ENCODE measurements at regions not wholly inside any gene's neighbourhood (a gene's known extent, or its start where the extent isn't known, plus 50 kb on each side); places are given as distances from the start of the nearest gene placed in this dataset.
A peak's percentile ranks its signal among the peaks of the same experiment; 100 is the strongest.
"Not testable (repeated sequence)": the region's sequence is repeated elsewhere in the genome, so short reads cannot be mapped to it uniquely, and the experiment has no call there.

GRCh38 chr12:38120438-38120837 is 196.1 kb upstream of the ALG10B start:
- Mint-ChIP-seq H3K9me3 (ENCODE audit: low read depth) (peaks cover 12% of the 10 kb centered on the region), H3K36me3 (ENCODE audit: low read depth) (no peaks in the 10 kb centered on the region), H3K27ac (no peak overlapping the region), H3K27me3 (peaks cover 5% of the 10 kb centered on the region), H3K4me1 (no peaks in the 10 kb centered on the region), H3K4me3 (no peak overlapping the region)
- intact Hi-C loops (cut with DNase I, micrococcal nuclease): no loop called here
- DNase-seq: no peak
- POLR2A ChIA-PET: no interaction called here
- CTCF ChIA-PET: no interaction called here
- ATAC-seq: no peak

- H3K27me3 Mint-ChIP-seq; H3K4me1 Mint-ChIP-seq; DNase-seq; ATAC-seq; H3K4me3 Mint-ChIP-seq; POLR2A ChIA-PET; intact Hi-C loops (cut with DNase I, micrococcal nuclease); H3K27ac Mint-ChIP-seq; H3K36me3 Mint-ChIP-seq (ENCODE audit: low read depth): not testable (repeated sequence)
- peaks cover 11% of the 10 kb centered on the region for H3K9me3 Mint-ChIP-seq (ENCODE audit: low read depth)
- CTCF ChIA-PET: interaction anchor here (0.6 kb wide), 1 partner anchor 843 kb away, joined by 3 read pairs; no protein-coding TSS in a partner anchor
Measured at GRCh38 chr12:38123028-38123427, 193.5 kb upstream of the ALG10B start.

GRCh38 chr12:38123566-38124246 is 192.9 kb upstream of the ALG10B start:
- ATAC-seq: no peak
- no peak overlapping the region for H3K4me3 Mint-ChIP-seq
- ChIA-PET CTCF (interaction anchor here (0.6 kb wide), 1 partner anchor 844 kb away, joined by 3 read pairs; no protein-coding TSS in a partner anchor), POLR2A (no interaction called here)
- DNase-seq: no peak
- H3K4me1 Mint-ChIP-seq: no peaks in the 10 kb centered on the region
- intact Hi-C loops (cut with DNase I, micrococcal nuclease): no loop called here
- H3K36me3 Mint-ChIP-seq (ENCODE audit: low read depth): no peaks in the 10 kb centered on the region
- no peak overlapping the region for H3K27ac Mint-ChIP-seq
- H3K9me3 Mint-ChIP-seq (ENCODE audit: low read depth): peaks cover 6% of the 10 kb centered on the region
- peaks cover 7% of the 10 kb centered on the region for H3K27me3 Mint-ChIP-seq

GRCh38 chr12:38124247-38125012 is 192.1 kb upstream of the ALG10B start:
- CTCF ChIA-PET: no interaction called here
- H3K4me3 Mint-ChIP-seq: no peak overlapping the region
- intact Hi-C loops (cut with DNase I, micrococcal nuclease): no loop called here
- ATAC-seq: no peak
- POLR2A ChIA-PET: no interaction called here
- no peaks in the 10 kb centered on the region for H3K36me3 Mint-ChIP-seq (ENCODE audit: low read depth)
- no peaks in the 10 kb centered on the region for H3K4me1 Mint-ChIP-seq
- no peak overlapping the region for H3K27ac Mint-ChIP-seq
- peaks cover 5% of the 10 kb centered on the region for H3K9me3 Mint-ChIP-seq (ENCODE audit: low read depth)
- H3K27me3 Mint-ChIP-seq: peaks cover 7% of the 10 kb centered on the region
- no peak for DNase-seq

GRCh38 chr12:38132139-38132538 is 184.4 kb upstream of the ALG10B start:
- ChIA-PET POLR2A (no interaction called here), CTCF (interaction anchor here (1.1 kb wide), 1 partner anchor 185 kb away, joined by 3 read pairs; the partner anchor contains the start of gene ALG10B)
- Mint-ChIP-seq H3K36me3 (ENCODE audit: low read depth) (no peaks in the 10 kb centered on the region), H3K4me3 (no peak overlapping the region), H3K9me3 (ENCODE audit: low read depth) (no peaks in the 10 kb centered on the region), H3K27ac (no peak overlapping the region), H3K27me3 (peaks cover 10% of the 10 kb centered on the region), H3K4me1 (no peaks in the 10 kb centered on the region)
- no peak for DNase-seq
- intact Hi-C loops (cut with DNase I, micrococcal nuclease): no loop called here
- ATAC-seq: no peak

GRCh38 chr12:38137287-38137686 is 179.3 kb upstream of the ALG10B start:
- H3K36me3 Mint-ChIP-seq (ENCODE audit: low read depth): no peaks in the 10 kb centered on the region
- no peaks in the 10 kb centered on the region for H3K9me3 Mint-ChIP-seq (ENCODE audit: low read depth)
- H3K27me3 Mint-ChIP-seq: peaks cover 12% of the 10 kb centered on the region
- POLR2A ChIA-PET: no interaction called here
- no peak for ATAC-seq
- no peak for DNase-seq
- H3K27ac Mint-ChIP-seq: no peak overlapping the region
- intact Hi-C loops (cut with DNase I, micrococcal nuclease): loop anchor here in 1 of 2 experiments (5.0 kb wide), 3 partner anchors 465 to 1135 kb away; no protein-coding TSS in a partner anchor
- no peak overlapping the region for H3K4me3 Mint-ChIP-seq
- CTCF ChIA-PET: interaction anchor here (0.6 to 2.0 kb wide), 3 partner anchors 177 to 571 kb away, joined by 6 to 8 read pairs (median 7); partner anchors contain the start of gene ALG10B
- H3K4me1 Mint-ChIP-seq: peaks cover 6% of the 10 kb centered on the region

- Mint-ChIP-seq H3K9me3 (ENCODE audit: low read depth) (no peaks in the 10 kb centered on the region), H3K27ac (no peak overlapping the region), H3K4me1 (peaks cover 6% of the 10 kb centered on the region), H3K36me3 (ENCODE audit: low read depth) (no peaks in the 10 kb centered on the region), H3K27me3 (peaks cover 10% of the 10 kb centered on the region), H3K4me3 (no peak overlapping the region)
- no peak for ATAC-seq
- DNase-seq: no peak
- POLR2A ChIA-PET: no interaction called here
- CTCF ChIA-PET: interaction anchor here (0.9 to 2.0 kb wide), 2 partner anchors 177 to 179 kb away, joined by 7 to 8 read pairs; partner anchors contain the start of gene ALG10B
- intact Hi-C loops (cut with DNase I, micrococcal nuclease): loop anchor here (1.0 to 5.0 kb wide), 4 partner anchors 179 to 1135 kb away; partner anchors contain the start of gene ALG10B (in 2 of the 2)
Measured at GRCh38 chr12:38137716-38138115, 178.9 kb upstream of the ALG10B start.

GRCh38 chr12:38138225-38139221 is 178.1 kb upstream of the ALG10B start:
- Mint-ChIP-seq H3K36me3 (ENCODE audit: low read depth) (no peaks in the 10 kb centered on the region), H3K9me3 (ENCODE audit: low read depth) (no peaks in the 10 kb centered on the region), H3K4me3 (peak overlapping the region; percentile 61), H3K4me1 (peaks cover 6% of the 10 kb centered on the region), H3K27me3 (peaks cover 10% of the 10 kb centered on the region), H3K27ac (peak overlapping the region; percentile 27)
- DNase-seq: peak; percentile 76
- ChIA-PET CTCF (interaction anchor here (0.8 to 2.0 kb wide), 4 partner anchors 176 to 178 kb away, joined by 5 to 8 read pairs (median 6); partner anchors contain the start of gene ALG10B), POLR2A (no interaction called here)
- peak; percentile 66 for ATAC-seq
- intact Hi-C loops (cut with DNase I, micrococcal nuclease): loop anchor here (1.0 to 5.0 kb wide), 4 partner anchors 178 to 1134 kb away; partner anchors contain the start of gene ALG10B (in 2 of the 2)

- H3K27ac Mint-ChIP-seq: no peak overlapping the region
- DNase-seq: no peak
- intact Hi-C loops (cut with DNase I, micrococcal nuclease): loop anchor here in 1 of 2 experiments (5.0 kb wide), 3 partner anchors 467 to 1133 kb away; no protein-coding TSS in a partner anchor
- ChIA-PET CTCF (interaction anchor here (0.8 to 1.3 kb wide), 2 partner anchors 175 to 176 kb away, joined by 5 to 6 read pairs; no protein-coding TSS in a partner anchor), POLR2A (no interaction called here)
- peaks cover 10% of the 10 kb centered on the region for H3K27me3 Mint-ChIP-seq
- H3K9me3 Mint-ChIP-seq (ENCODE audit: low read depth): no peaks in the 10 kb centered on the region
- H3K36me3 Mint-ChIP-seq (ENCODE audit: low read depth): no peaks in the 10 kb centered on the region
- ATAC-seq: no peak
- H3K4me3 Mint-ChIP-seq: no peak overlapping the region
- H3K4me1 Mint-ChIP-seq: peaks cover 6% of the 10 kb centered on the region
Measured at GRCh38 chr12:38139456-38139855, 177.1 kb upstream of the ALG10B start.

- H3K4me3 Mint-ChIP-seq: no peak overlapping the region
- no peak for ATAC-seq
- intact Hi-C loops (cut with DNase I, micrococcal nuclease): no loop called here
- H3K36me3 Mint-ChIP-seq (ENCODE audit: low read depth): no peaks in the 10 kb centered on the region
- peaks cover 9% of the 10 kb centered on the region for H3K27me3 Mint-ChIP-seq
- H3K4me1 Mint-ChIP-seq: peaks cover 6% of the 10 kb centered on the region
- POLR2A ChIA-PET: no interaction called here
- CTCF ChIA-PET: interaction anchor here (0.6 to 1.4 kb wide), 3 partner anchors 174 to 795 kb away, joined by 3 to 4 read pairs (median 4); partner anchors contain the start of gene ALG10B
- DNase-seq: no peak
- no peak overlapping the region for H3K27ac Mint-ChIP-seq
- H3K9me3 Mint-ChIP-seq (ENCODE audit: low read depth): no peaks in the 10 kb centered on the region
Measured at GRCh38 chr12:38141239-38141638, 175.3 kb upstream of the ALG10B start.
